ENCODE measurements at regions not wholly inside any gene's neighbourhood (a gene's known extent, or its start where the extent isn't known, plus 50 kb on each side); places are given as distances from the start of the nearest gene placed in this dataset.

DNA sequence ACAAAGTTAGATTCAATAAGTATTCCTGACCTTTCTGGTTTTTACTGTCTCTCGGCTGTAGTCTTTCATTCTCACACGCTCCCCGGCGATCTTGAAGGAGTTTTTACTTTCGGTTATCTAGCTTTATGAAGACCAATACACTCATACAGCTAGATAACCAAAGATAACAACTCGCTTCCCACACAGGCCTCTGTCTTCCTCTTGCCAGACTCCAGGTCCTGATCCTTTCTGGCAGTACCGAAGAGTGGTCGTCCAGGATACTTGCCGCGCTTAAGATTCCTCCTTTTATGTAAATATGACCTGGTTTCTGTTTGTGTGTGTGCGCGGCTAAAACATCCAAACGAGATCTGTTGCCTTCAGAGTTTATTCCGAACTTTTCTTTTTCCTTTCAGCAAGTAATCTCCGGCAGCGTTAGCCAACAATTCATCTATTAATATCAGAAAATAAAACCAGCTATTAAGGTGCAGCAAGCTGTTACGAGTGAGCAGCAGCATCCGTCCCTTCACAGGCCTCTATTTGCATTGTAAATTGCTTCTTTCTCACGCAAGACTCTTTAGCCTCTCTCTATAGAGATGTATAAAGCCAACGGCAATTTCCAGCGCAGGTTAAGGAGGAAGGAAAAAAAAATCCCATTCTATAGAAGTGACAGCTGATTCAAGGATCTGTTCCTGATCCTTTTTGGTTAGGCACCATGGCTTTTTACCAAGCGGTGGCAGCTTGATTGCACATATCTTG lies 216.1 kb downstream of the MEF2C start:
- no peak for TF ChIP-seq SNAI2 (CRISPR knock-in tag; IDR thresholded peaks at IDR 0.05)
- TF ChIP-seq, protein P1, sequence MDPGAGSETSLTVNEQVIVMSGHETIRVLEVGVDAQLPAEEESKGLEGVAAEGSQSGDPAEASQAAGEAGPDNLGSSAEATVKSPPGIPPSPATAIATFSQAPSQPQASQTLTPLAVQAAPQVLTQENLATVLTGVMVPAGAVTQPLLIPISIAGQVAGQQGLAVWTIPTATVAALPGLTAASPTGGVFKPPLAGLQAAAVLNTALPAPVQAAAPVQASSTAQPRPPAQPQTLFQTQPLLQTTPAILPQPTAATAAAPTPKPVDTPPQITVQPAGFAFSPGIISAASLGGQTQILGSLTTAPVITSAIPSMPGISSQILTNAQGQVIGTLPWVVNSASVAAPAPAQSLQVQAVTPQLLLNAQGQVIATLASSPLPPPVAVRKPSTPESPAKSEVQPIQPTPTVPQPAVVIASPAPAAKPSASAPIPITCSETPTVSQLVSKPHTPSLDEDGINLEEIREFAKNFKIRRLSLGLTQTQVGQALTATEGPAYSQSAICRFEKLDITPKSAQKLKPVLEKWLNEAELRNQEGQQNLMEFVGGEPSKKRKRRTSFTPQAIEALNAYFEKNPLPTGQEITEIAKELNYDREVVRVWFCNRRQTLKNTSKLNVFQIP (CRISPR knock-in tag; IDR thresholded peaks at IDR 0.05; ENCODE audit: borderline replicate concordance, low read depth), result no peak
- TF ChIP-seq, protein P2, sequence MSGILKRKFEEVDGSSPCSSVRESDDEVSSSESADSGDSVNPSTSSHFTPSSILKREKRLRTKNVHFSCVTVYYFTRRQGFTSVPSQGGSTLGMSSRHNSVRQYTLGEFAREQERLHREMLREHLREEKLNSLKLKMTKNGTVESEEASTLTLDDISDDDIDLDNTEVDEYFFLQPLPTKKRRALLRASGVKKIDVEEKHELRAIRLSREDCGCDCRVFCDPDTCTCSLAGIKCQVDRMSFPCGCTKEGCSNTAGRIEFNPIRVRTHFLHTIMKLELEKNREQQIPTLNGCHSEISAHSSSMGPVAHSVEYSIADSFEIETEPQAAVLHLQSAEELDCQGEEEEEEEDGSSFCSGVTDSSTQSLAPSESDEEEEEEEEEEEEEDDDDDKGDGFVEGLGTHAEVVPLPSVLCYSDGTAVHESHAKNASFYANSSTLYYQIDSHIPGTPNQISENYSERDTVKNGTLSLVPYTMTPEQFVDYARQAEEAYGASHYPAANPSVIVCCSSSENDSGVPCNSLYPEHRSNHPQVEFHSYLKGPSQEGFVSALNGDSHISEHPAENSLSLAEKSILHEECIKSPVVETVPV (CRISPR knock-in tag; IDR thresholded peaks at IDR 0.05), result no peak
- TF ChIP-seq ARNTL (CRISPR knock-in tag; IDR thresholded peaks at IDR 0.05; ENCODE audit: borderline replicate concordance, low read depth), result no peak
- TF ChIP-seq, protein P3, sequence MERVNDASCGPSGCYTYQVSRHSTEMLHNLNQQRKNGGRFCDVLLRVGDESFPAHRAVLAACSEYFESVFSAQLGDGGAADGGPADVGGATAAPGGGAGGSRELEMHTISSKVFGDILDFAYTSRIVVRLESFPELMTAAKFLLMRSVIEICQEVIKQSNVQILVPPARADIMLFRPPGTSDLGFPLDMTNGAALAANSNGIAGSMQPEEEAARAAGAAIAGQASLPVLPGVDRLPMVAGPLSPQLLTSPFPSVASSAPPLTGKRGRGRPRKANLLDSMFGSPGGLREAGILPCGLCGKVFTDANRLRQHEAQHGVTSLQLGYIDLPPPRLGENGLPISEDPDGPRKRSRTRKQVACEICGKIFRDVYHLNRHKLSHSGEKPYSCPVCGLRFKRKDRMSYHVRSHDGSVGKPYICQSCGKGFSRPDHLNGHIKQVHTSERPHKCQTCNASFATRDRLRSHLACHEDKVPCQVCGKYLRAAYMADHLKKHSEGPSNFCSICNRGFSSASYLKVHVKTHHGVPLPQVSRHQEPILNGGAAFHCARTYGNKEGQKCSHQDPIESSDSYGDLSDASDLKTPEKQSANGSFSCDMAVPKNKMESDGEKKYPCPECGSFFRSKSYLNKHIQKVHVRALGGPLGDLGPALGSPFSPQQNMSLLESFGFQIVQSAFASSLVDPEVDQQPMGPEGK (CRISPR knock-in tag; IDR thresholded peaks at IDR 0.05; ENCODE audit: borderline replicate concordance), result no peak
- no peak for TF ChIP-seq ZNF8 (CRISPR knock-in tag; IDR thresholded peaks at IDR 0.05)
- no peak for TF ChIP-seq PPARA (CRISPR knock-in tag; IDR thresholded peaks at IDR 0.05; ENCODE audit: borderline replicate concordance)
- no peak for TF ChIP-seq OSR1 (CRISPR knock-in tag; IDR thresholded peaks at IDR 0.05)
- no peak for TF ChIP-seq CSDC2 (CRISPR knock-in tag; IDR thresholded peaks at IDR 0.05)
- no peak for TF ChIP-seq TOX (CRISPR knock-in tag; IDR thresholded peaks at IDR 0.05; ENCODE audit: borderline replicate concordance)
- TF ChIP-seq ZNF565 (CRISPR knock-in tag; conservative IDR thresholded peaks at IDR 0.05; ENCODE audit: low read depth), result no peak
- TF ChIP-seq ESRRG (CRISPR knock-in tag; IDR thresholded peaks at IDR 0.05), result no peak
- TF ChIP-seq BACH2 (CRISPR knock-in tag; IDR thresholded peaks at IDR 0.05; ENCODE audit: borderline replicate concordance), result no peak
- TF ChIP-seq, protein P4, sequence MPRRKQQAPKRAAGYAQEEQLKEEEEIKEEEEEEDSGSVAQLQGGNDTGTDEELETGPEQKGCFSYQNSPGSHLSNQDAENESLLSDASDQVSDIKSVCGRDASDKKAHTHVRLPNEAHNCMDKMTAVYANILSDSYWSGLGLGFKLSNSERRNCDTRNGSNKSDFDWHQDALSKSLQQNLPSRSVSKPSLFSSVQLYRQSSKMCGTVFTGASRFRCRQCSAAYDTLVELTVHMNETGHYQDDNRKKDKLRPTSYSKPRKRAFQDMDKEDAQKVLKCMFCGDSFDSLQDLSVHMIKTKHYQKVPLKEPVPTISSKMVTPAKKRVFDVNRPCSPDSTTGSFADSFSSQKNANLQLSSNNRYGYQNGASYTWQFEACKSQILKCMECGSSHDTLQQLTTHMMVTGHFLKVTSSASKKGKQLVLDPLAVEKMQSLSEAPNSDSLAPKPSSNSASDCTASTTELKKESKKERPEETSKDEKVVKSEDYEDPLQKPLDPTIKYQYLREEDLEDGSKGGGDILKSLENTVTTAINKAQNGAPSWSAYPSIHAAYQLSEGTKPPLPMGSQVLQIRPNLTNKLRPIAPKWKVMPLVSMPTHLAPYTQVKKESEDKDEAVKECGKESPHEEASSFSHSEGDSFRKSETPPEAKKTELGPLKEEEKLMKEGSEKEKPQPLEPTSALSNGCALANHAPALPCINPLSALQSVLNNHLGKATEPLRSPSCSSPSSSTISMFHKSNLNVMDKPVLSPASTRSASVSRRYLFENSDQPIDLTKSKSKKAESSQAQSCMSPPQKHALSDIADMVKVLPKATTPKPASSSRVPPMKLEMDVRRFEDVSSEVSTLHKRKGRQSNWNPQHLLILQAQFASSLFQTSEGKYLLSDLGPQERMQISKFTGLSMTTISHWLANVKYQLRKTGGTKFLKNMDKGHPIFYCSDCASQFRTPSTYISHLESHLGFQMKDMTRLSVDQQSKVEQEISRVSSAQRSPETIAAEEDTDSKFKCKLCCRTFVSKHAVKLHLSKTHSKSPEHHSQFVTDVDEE (CRISPR knock-in tag; IDR thresholded peaks at IDR 0.05), result no peak
- ATAC-seq, result peak; percentile 62

DNA sequence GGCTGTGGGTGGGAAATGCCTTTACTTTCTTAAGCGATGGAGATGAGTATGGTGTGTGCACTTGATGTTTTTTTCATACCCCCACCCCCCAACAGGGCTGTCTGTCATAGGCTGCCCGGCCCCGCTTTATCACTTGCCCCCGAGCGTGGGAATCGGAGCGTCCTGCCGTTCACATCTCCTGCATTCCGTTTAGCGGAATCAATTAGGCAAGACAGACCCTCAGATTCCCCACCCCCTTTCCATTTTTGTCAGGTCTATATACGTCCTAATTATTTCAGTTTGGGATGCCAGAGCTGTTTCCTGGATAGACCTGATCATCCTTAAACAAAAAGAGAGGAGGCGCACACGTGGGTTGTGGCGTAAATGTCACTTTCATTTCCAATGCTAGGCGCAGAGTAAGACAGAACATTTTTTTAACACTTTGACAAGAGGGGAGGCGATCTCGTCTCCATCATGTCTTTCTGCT lies 217.2 kb downstream of the MEF2C start:
- TF ChIP-seq, protein P2 (CRISPR knock-in tag; IDR thresholded peaks at IDR 0.05), result no peak
- no peak for TF ChIP-seq ZNF70 (CRISPR knock-in tag; IDR thresholded peaks at IDR 0.05)
- no peak for TF ChIP-seq BACH2 (CRISPR knock-in tag; IDR thresholded peaks at IDR 0.05; ENCODE audit: borderline replicate concordance)
- no peak for TF ChIP-seq ZNF565 (CRISPR knock-in tag; conservative IDR thresholded peaks at IDR 0.05; ENCODE audit: low read depth)
- TF ChIP-seq, protein P3 (CRISPR knock-in tag; IDR thresholded peaks at IDR 0.05; ENCODE audit: borderline replicate concordance), result no peak
- TF ChIP-seq OSR1 (CRISPR knock-in tag; IDR thresholded peaks at IDR 0.05), result no peak
- TF ChIP-seq, protein P1 (CRISPR knock-in tag; IDR thresholded peaks at IDR 0.05; ENCODE audit: borderline replicate concordance, low read depth), result no peak
- TF ChIP-seq ZFP30 (CRISPR knock-in tag; IDR thresholded peaks at IDR 0.05), result no peak
- no peak for TF ChIP-seq TCF4 (CRISPR knock-in tag; IDR thresholded peaks at IDR 0.05; ENCODE audit: borderline replicate concordance)
- no peak for ATAC-seq
